ENCODE measurements at regions not wholly inside any gene's neighbourhood (a gene's known extent, or its start where the extent isn't known, plus 50 kb on each side); places are given as distances from the start of the nearest gene placed in this dataset.

DNA sequence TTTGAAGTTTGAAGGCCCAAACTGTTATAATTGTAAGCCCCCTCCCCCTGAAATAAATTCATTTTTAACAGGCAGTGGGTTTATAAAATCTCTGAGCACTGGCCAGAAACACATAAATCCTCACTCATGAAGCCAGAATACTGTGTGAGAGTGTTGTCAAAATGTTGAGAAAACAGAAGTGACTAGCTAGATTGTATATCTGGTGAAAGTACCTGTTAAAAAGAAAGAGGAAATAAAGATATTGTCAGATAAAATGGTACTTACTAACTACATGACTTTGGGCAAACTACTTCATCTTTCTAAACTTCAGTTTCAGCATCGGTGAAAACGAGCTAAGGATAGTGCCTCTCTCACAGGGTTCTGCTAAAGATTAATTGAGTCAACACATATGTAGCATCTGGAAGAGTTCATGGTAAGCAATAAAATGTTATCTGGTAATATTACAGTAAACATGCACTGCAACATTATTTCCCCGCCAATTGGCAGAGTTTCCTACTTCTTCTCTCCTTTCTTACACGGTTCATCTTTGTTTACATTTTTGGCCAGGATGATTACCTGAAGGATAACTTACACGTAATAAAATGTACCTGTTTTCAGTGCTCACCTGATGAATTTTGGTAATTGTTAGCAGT is 202.5 kb upstream of the CHRM2 start:
- Histone ChIP-seq H2AK5ac (ENCODE audit: low read depth, low read length) (no peak overlapping the region), H3K9ac (replicated peaks in 1 of 4; ENCODE audit: extremely low read depth in 1 of 4, low read depth in 3 of 4, low read length in 3 of 4) (no peak overlapping the region), H3K4ac (replicated peaks; ENCODE audit: insufficient read length, low read depth, low read length) (no peak overlapping the region), H3K79me2 (ENCODE audit: control insufficient read depth in 1 of 2, insufficient read depth in 2 of 2, low read length in 2 of 2) (no peaks in the 10 kb centered on the region), H3K79me1 (ENCODE audit: low read depth, low read length) (no peaks in the 10 kb centered on the region), H3K14ac (ENCODE audit: insufficient read length) (no peak overlapping the region), H3K56ac (replicated peaks; ENCODE audit: insufficient read length, low read depth, low read length) (no peak overlapping the region), H2BK15ac (ENCODE audit: low read length) (no peak overlapping the region), H2BK12ac (ENCODE audit: low read depth, low read length) (no peak overlapping the region), H2BK120ac (replicated peaks; ENCODE audit: low read depth, low read length) (no peak overlapping the region), H3K9me3 (ENCODE audit: insufficient read depth in 2 of 2, low read depth in 1 of 2, low read length in 1 of 2) (no peaks in the 10 kb centered on the region), H3K18ac (ENCODE audit: extremely low read depth, low read length) (no peak overlapping the region), H3K36me3 (ENCODE audit: control insufficient read depth in 2 of 4, insufficient read depth in 4 of 4, low read length in 3 of 4) (no peaks in the 10 kb centered on the region), H2BK5ac (ENCODE audit: low read depth, low read length) (no peak overlapping the region), H4K5ac (ENCODE audit: insufficient read length, low read depth, low read length) (no peak overlapping the region), H3K4me1 (replicated peaks in 1 of 4; ENCODE audit: control insufficient read depth in 3 of 4, insufficient read depth in 4 of 4, low read length in 3 of 4) (no peaks in the 10 kb centered on the region), H2BK20ac (ENCODE audit: low read length) (no peak overlapping the region), H3K27ac (ENCODE audit: low read depth, low read length) (no peak overlapping the region), H3K4me2 (ENCODE audit: insufficient read depth in 1 of 2, low read depth in 2 of 2, low read length in 2 of 2) (no peak overlapping the region), H3K23me2 (ENCODE audit: low read depth, low read length) (no peaks in the 10 kb centered on the region), H4K8ac (ENCODE audit: extremely low read depth, insufficient read depth, low read length) (no peak overlapping the region), H4K20me1 (replicated peaks in 1 of 2; ENCODE audit: control insufficient read depth in 1 of 2, insufficient read depth in 2 of 2, low read length in 2 of 2) (no peaks in the 10 kb centered on the region), H3K27me3 (replicated peaks in 1 of 4; ENCODE audit: control insufficient read depth in 3 of 4, extremely low read depth in 1 of 4, insufficient read depth in 3 of 4, low read length in 3 of 4) (no peaks in the 10 kb centered on the region), H4K91ac (replicated peaks; ENCODE audit: insufficient read length, low read length) (no peak overlapping the region), H2AFZ (ENCODE audit: low read length) (no peak overlapping the region), H3K4me3 (ENCODE audit: extremely low read depth in 1 of 4, insufficient read depth in 2 of 4, low read depth in 3 of 4, low read length in 4 of 4) (no peak overlapping the region), H3K23ac (ENCODE audit: insufficient read length) (no peak overlapping the region)
- DNase-seq (ENCODE audit: low read depth in 1 of 2, low spot score in 2 of 2) (no peak), FAIRE-seq (no peak)
- CTCF ChIA-PET (ENCODE audit: partially characterized antibody) = interaction anchor here (0.6 to 1.3 kb wide), 3 partner anchors 9 to 480 kb away, joined by 3 to 4 read pairs (median 3); no protein-coding TSS in a partner anchor
- POLR2A ChIA-PET (ENCODE audit: partially characterized antibody) = no interaction called here
- 94% methylated on average over 5 of the region's 5 CpGs; no CpG with 5 or more reads in 1 of the 2 experiments for WGBS, 2 experiments (ENCODE audit: extremely low coverage in 1 of 2, insufficient coverage in 1 of 2, insufficient read length in 1 of 2, insufficient replicate concordance in 2 of 2, low coverage in 1 of 2, low lambda C conversion rate in 2 of 2, missing lambda C conversion rate in 1 of 2)
- TF ChIP-seq JUN (IDR thresholded peaks at IDR 0.05; ENCODE audit: low read depth, low read length) = no peak
- no peak for TF ChIP-seq TAF7 (optimal IDR thresholded peaks at IDR 0.05; ENCODE audit: borderline replicate concordance, low read depth, low read length)
- TF ChIP-seq, protein P1, sequence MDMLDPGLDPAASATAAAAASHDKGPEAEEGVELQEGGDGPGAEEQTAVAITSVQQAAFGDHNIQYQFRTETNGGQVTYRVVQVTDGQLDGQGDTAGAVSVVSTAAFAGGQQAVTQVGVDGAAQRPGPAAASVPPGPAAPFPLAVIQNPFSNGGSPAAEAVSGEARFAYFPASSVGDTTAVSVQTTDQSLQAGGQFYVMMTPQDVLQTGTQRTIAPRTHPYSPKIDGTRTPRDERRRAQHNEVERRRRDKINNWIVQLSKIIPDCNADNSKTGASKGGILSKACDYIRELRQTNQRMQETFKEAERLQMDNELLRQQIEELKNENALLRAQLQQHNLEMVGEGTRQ (IDR thresholded peaks at IDR 0.05; ENCODE audit: low read length) = no peak
- TF ChIP-seq CEBPB (IDR thresholded peaks at IDR 0.05; ENCODE audit: low read depth, low read length) = no peak
- no peak for TF ChIP-seq RXRA (IDR thresholded peaks at IDR 0.05; ENCODE audit: insufficient read depth, low read depth, low read length)
- no peak for TF ChIP-seq GTF2F1 (IDR thresholded peaks at IDR 0.05; ENCODE audit: borderline replicate concordance, low read depth, low read length)
- no peak for TF ChIP-seq TBP (IDR thresholded peaks at IDR 0.05; ENCODE audit: low read depth, low read length)
- TF ChIP-seq, protein P2, sequence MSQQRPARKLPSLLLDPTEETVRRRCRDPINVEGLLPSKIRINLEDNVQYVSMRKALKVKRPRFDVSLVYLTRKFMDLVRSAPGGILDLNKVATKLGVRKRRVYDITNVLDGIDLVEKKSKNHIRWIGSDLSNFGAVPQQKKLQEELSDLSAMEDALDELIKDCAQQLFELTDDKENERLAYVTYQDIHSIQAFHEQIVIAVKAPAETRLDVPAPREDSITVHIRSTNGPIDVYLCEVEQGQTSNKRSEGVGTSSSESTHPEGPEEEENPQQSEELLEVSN (IDR thresholded peaks at IDR 0.05) = no peak
- TF ChIP-seq SP2 (IDR thresholded peaks at IDR 0.05; ENCODE audit: low read length) = no peak
- TF ChIP-seq CHD2 (IDR thresholded peaks at IDR 0.05; ENCODE audit: low read length) = no peak
